ENCODE measurements at regions not wholly inside any gene's neighbourhood (a gene's known extent, or its start where the extent isn't known, plus 50 kb on each side); places are given as distances from the start of the nearest gene placed in this dataset.

DNA sequence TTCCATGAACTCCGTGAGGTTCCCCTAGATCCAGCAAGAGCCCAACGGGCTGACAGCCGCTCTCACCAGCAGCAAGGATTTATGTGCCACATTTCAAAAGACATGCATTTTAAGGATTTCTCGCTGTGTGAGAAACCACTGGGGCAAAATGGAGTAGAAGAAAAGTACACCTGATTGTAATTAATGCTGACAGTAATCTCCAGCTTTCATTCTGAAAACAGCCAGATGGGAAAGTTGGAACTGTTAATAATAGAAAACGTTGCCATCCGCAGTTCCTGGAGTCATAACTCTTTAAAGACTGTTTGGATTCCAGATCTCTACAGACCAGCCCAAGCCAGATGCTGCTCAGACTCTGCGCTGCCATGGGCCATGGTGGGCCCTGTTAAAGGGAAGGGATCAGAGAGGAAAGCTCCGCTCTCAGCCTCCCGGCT is 216.9 kb upstream of the GLI3 start:
- H3K9ac ChIP-seq (ENCODE audit: low read length) = no peak overlapping the region
- no peak overlapping the region for H3K56ac ChIP-seq (ENCODE audit: low read length)
- H4K5ac ChIP-seq (ENCODE audit: low read length) = no peak overlapping the region
- no peak overlapping the region for H2BK120ac ChIP-seq (ENCODE audit: low read depth, low read length)
- no peaks in the 10 kb centered on the region for H3K4me1 ChIP-seq (ENCODE audit: control insufficient read depth, low read depth, low read length)
- H3K27me3 ChIP-seq (ENCODE audit: insufficient read depth, low read length, poor library complexity) = no peaks in the 10 kb centered on the region
- no peak overlapping the region for H2BK5ac ChIP-seq (ENCODE audit: low read length)
- H3K27ac ChIP-seq (ENCODE audit: low read depth, low read length) = no peak overlapping the region
- WGBS (ENCODE audit: extremely low coverage, insufficient coverage, low lambda C conversion rate) = no CpG with 5 or more reads among the region's 9 CpGs
- H3K4me3 ChIP-seq (ENCODE audit: low read length) = no peak overlapping the region
- no peak overlapping the region for H2AK5ac ChIP-seq (ENCODE audit: low read length)
- no peak overlapping the region for H3K4me2 ChIP-seq (ENCODE audit: low read length)
- DNase-seq = no peak
- no peaks in the 10 kb centered on the region for H3K79me2 ChIP-seq (ENCODE audit: control insufficient read depth, insufficient read depth, low read length)
- no peak overlapping the region for H4K8ac ChIP-seq (ENCODE audit: low read depth, low read length)
- H3K23ac ChIP-seq (ENCODE audit: low read length) = no peak overlapping the region
- no peak overlapping the region for H3K18ac ChIP-seq (ENCODE audit: low read length)
- no peaks in the 10 kb centered on the region for H3K36me3 ChIP-seq (ENCODE audit: control insufficient read depth, insufficient read depth, low read length)
- no peaks in the 10 kb centered on the region for H3K79me1 ChIP-seq (ENCODE audit: low read length)
- no peak overlapping the region for H2BK15ac ChIP-seq (replicated peaks; ENCODE audit: low read depth)
- H3K4ac ChIP-seq (ENCODE audit: low read depth, low read length) = no peak overlapping the region

DNA sequence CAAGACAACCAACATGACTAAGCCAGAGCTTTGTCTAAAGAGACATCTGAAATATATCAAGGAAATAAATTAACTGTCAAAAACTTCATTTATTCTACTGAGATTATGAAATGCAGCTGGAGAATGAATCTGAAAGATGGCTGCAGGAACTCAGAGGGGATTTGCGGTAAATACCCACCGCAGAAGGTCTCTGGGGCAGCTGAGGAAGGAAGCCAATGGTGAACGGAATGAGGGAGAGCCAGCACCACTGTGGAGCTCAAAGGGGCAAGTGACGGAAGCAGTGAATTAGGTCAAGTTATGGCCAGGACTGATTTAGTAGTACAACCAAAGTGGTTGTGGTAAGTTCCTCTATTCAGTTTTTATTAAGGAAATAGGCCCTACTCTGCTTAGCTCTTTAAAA is 215.3 kb upstream of the GLI3 start:
- H3K23ac ChIP-seq (ENCODE audit: low read length) = no peak overlapping the region
- no peak overlapping the region for H3K27ac ChIP-seq (ENCODE audit: low read depth, low read length)
- H3K79me1 ChIP-seq (ENCODE audit: low read length) = no peaks in the 10 kb centered on the region
- DNase-seq = no peak
- H3K79me2 ChIP-seq (ENCODE audit: control insufficient read depth, insufficient read depth, low read length) = no peaks in the 10 kb centered on the region
- no peak overlapping the region for H4K8ac ChIP-seq (ENCODE audit: low read depth, low read length)
- WGBS (ENCODE audit: extremely low coverage, insufficient coverage, low lambda C conversion rate) = no CpG with 5 or more reads among the region's 4 CpGs
- H2BK120ac ChIP-seq (ENCODE audit: low read depth, low read length) = no peak overlapping the region
- no peaks in the 10 kb centered on the region for H3K36me3 ChIP-seq (ENCODE audit: control insufficient read depth, insufficient read depth, low read length)
- no peaks in the 10 kb centered on the region for H3K27me3 ChIP-seq (ENCODE audit: insufficient read depth, low read length, poor library complexity)
- H3K4me2 ChIP-seq (ENCODE audit: low read length) = no peak overlapping the region
- H3K4me3 ChIP-seq (ENCODE audit: low read length) = no peak overlapping the region
- H2BK5ac ChIP-seq (ENCODE audit: low read length) = no peak overlapping the region
- no peak overlapping the region for H2AK5ac ChIP-seq (ENCODE audit: low read length)
- H3K4me1 ChIP-seq (ENCODE audit: control insufficient read depth, low read depth, low read length) = no peaks in the 10 kb centered on the region
- H4K5ac ChIP-seq (ENCODE audit: low read length) = no peak overlapping the region
- no peak overlapping the region for H3K9ac ChIP-seq (ENCODE audit: low read length)
- H3K4ac ChIP-seq (ENCODE audit: low read depth, low read length) = no peak overlapping the region
- H2BK15ac ChIP-seq (replicated peaks; ENCODE audit: low read depth) = no peak overlapping the region
- no peak overlapping the region for H3K18ac ChIP-seq (ENCODE audit: low read length)
- no peak overlapping the region for H3K56ac ChIP-seq (ENCODE audit: low read length)

DNA sequence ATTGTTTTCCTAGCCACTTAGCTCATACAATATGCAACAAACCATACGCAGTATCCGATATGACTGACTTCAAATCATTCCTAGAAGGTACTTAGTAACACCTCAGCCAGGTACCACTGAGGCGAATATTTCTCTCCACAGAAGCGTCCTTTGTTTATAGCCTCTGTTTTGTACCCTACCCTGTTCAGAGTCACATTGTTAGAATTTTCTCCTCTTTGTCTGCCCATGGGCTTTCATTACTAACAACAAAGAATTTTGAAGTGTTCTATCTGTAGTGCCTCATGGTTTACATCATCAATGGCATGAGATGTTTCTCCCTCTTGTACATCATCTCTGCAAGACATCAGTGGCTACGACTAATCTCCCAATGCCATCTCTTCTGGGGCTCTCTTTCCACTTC is 212.4 kb upstream of the GLI3 start:
- no peak overlapping the region for H3K9ac ChIP-seq (ENCODE audit: low read length)

DNA sequence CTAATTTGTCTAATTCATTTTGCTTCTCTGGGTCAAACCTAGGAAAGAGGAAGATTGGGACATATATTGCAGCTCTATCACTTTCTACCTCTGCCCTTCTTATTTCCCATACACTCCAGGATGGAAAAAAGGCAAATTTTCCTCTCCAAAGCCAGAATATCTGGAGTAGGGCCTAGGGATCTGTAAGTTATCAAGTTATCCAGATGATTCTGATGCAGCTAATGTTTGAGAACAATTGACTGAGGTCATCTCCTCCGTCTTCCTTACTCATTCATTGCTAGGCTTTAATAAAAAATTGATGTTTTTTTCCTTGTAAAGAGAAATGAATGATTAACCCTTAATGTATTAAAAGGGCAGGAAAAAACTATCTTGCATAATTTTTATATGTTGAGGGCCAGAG is 211.9 kb upstream of the GLI3 start:
- Histone ChIP-seq H3K4me1 (ENCODE audit: control insufficient read depth, low read depth, low read length) (no peaks in the 10 kb centered on the region), H3K27ac (ENCODE audit: low read depth, low read length) (no peak overlapping the region), H3K27me3 (ENCODE audit: insufficient read depth, low read length, poor library complexity) (no peaks in the 10 kb centered on the region), H3K56ac (ENCODE audit: low read length) (no peak overlapping the region), H4K8ac (ENCODE audit: low read depth, low read length) (no peak overlapping the region), H2BK5ac (ENCODE audit: low read length) (no peak overlapping the region), H2BK15ac (replicated peaks; ENCODE audit: low read depth) (no peak overlapping the region), H3K4ac (ENCODE audit: low read depth, low read length) (no peak overlapping the region), H3K36me3 (ENCODE audit: control insufficient read depth, insufficient read depth, low read length) (no peaks in the 10 kb centered on the region), H3K79me2 (ENCODE audit: control insufficient read depth, insufficient read depth, low read length) (no peaks in the 10 kb centered on the region), H3K79me1 (ENCODE audit: low read length) (no peaks in the 10 kb centered on the region), H4K5ac (ENCODE audit: low read length) (no peak overlapping the region), H3K4me3 (ENCODE audit: low read length) (no peak overlapping the region), H3K18ac (ENCODE audit: low read length) (no peak overlapping the region), H2BK120ac (ENCODE audit: low read depth, low read length) (no peak overlapping the region), H3K23ac (ENCODE audit: low read length) (no peak overlapping the region), H3K9ac (ENCODE audit: low read length) (no peak overlapping the region), H2AK5ac (ENCODE audit: low read length) (no peak overlapping the region), H3K4me2 (ENCODE audit: low read length) (no peak overlapping the region)
- DNase-seq = no peak
- WGBS (ENCODE audit: extremely low coverage, insufficient coverage, low lambda C conversion rate) = no CpG with 5 or more reads among the region's 1 CpG

More for the DNA sequence above, 212.4 kb upstream of the GLI3 start:
- no peaks in the 10 kb centered on the region for H3K79me2 ChIP-seq (ENCODE audit: control insufficient read depth, insufficient read depth, low read length)
- H3K18ac ChIP-seq (ENCODE audit: low read length) = no peak overlapping the region
- H3K27ac ChIP-seq (ENCODE audit: low read depth, low read length) = no peak overlapping the region
- no peak overlapping the region for H2BK15ac ChIP-seq (replicated peaks; ENCODE audit: low read depth)
- no peaks in the 10 kb centered on the region for H3K4me1 ChIP-seq (ENCODE audit: control insufficient read depth, low read depth, low read length)
- no peak overlapping the region for H4K8ac ChIP-seq (ENCODE audit: low read depth, low read length)
- no CpG with 5 or more reads among the region's 5 CpGs for WGBS (ENCODE audit: extremely low coverage, insufficient coverage, low lambda C conversion rate)
- no peak overlapping the region for H3K4me3 ChIP-seq (ENCODE audit: low read length)
- H2AK5ac ChIP-seq (ENCODE audit: low read length) = no peak overlapping the region
- no peak overlapping the region for H3K56ac ChIP-seq (ENCODE audit: low read length)
- no peak overlapping the region for H4K5ac ChIP-seq (ENCODE audit: low read length)
- no peaks in the 10 kb centered on the region for H3K27me3 ChIP-seq (ENCODE audit: insufficient read depth, low read length, poor library complexity)
- no peaks in the 10 kb centered on the region for H3K79me1 ChIP-seq (ENCODE audit: low read length)
- no peak overlapping the region for H3K23ac ChIP-seq (ENCODE audit: low read length)
- no peak overlapping the region for H3K4ac ChIP-seq (ENCODE audit: low read depth, low read length)
- H2BK120ac ChIP-seq (ENCODE audit: low read depth, low read length) = no peak overlapping the region
- no peak overlapping the region for H3K4me2 ChIP-seq (ENCODE audit: low read length)
- DNase-seq = no peak
- H2BK5ac ChIP-seq (ENCODE audit: low read length) = no peak overlapping the region
- H3K36me3 ChIP-seq (ENCODE audit: control insufficient read depth, insufficient read depth, low read length) = no peaks in the 10 kb centered on the region

DNA sequence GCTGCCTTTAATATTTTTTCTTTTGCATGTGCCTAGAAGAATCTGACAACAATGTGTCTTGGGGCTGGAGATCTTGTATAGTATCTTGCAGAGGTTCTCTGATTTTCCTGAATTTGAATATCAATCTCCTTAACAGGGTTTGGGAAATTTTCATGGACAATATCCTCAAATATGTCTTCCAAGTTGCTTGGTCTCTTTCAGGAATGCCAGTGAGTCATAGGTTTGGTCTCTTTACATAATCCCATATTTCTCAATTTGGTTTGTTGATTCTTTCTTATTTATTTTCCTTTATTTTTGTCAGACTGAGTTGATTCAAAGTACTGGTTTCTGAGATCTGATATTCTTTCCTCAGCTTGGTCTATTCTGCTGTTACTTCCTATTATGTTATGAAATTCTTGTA is 208.7 kb upstream of the GLI3 start:
- no peak overlapping the region for H2BK15ac ChIP-seq (replicated peaks; ENCODE audit: low read depth)
- H3K27me3 ChIP-seq (ENCODE audit: insufficient read depth, low read length, poor library complexity) = no peaks in the 10 kb centered on the region
- H3K18ac ChIP-seq (ENCODE audit: low read length) = no peak overlapping the region

DNA sequence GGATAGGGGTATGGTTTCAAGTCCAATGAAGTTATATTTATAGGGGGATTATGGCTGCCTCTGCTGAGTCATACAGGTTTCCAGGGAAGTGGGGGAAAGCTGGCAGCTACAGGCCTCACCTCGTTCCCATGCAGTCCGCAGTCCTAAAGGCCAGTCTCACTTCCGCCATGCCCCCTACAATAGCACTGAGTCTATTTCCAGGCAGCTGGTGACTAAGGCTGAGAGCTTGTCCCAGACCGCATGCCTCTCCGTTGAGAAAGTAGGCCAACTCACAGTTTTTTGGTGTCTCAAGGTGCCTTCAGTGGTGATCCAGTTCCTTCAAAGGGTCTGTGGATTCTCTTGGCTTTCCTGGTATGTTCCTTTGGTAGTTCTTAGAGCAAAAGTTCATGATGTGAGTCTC is 203.9 kb upstream of the GLI3 start:
- Histone ChIP-seq H3K23ac (ENCODE audit: low read length) (no peak overlapping the region), H2BK5ac (ENCODE audit: low read length) (no peak overlapping the region), H2BK120ac (ENCODE audit: low read depth, low read length) (no peak overlapping the region), H2AK5ac (ENCODE audit: low read length) (no peak overlapping the region), H3K4me1 (ENCODE audit: control insufficient read depth, low read depth, low read length) (no peaks in the 10 kb centered on the region), H3K36me3 (ENCODE audit: control insufficient read depth, insufficient read depth, low read length) (no peaks in the 10 kb centered on the region), H3K4me2 (ENCODE audit: low read length) (no peak overlapping the region), H3K27me3 (ENCODE audit: insufficient read depth, low read length, poor library complexity) (no peaks in the 10 kb centered on the region), H2BK15ac (replicated peaks; ENCODE audit: low read depth) (no peak overlapping the region), H3K4ac (ENCODE audit: low read depth, low read length) (no peak overlapping the region), H3K56ac (ENCODE audit: low read length) (no peak overlapping the region), H3K9ac (ENCODE audit: low read length) (no peak overlapping the region), H3K18ac (ENCODE audit: low read length) (no peak overlapping the region), H3K79me2 (ENCODE audit: control insufficient read depth, insufficient read depth, low read length) (no peaks in the 10 kb centered on the region), H3K79me1 (ENCODE audit: low read length) (no peaks in the 10 kb centered on the region), H4K8ac (ENCODE audit: low read depth, low read length) (no peak overlapping the region), H4K5ac (ENCODE audit: low read length) (no peak overlapping the region), H3K4me3 (ENCODE audit: low read length) (no peak overlapping the region), H3K27ac (ENCODE audit: low read depth, low read length) (no peak overlapping the region)
- WGBS (ENCODE audit: extremely low coverage, insufficient coverage, low lambda C conversion rate) = no CpG with 5 or more reads among the region's 5 CpGs
- DNase-seq = no peak

More for the DNA sequence above, 208.7 kb upstream of the GLI3 start:
- no peak overlapping the region for H2AK5ac ChIP-seq (ENCODE audit: low read length)
- H3K4me2 ChIP-seq (ENCODE audit: low read length) = no peak overlapping the region
- no peak for DNase-seq
- H3K79me1 ChIP-seq (ENCODE audit: low read length) = no peaks in the 10 kb centered on the region
- H2BK5ac ChIP-seq (ENCODE audit: low read length) = no peak overlapping the region
- H4K5ac ChIP-seq (ENCODE audit: low read length) = no peak overlapping the region
- no peak overlapping the region for H3K9ac ChIP-seq (ENCODE audit: low read length)
- H3K27ac ChIP-seq (ENCODE audit: low read depth, low read length) = no peak overlapping the region
- H3K56ac ChIP-seq (ENCODE audit: low read length) = no peak overlapping the region
- no peak overlapping the region for H3K4ac ChIP-seq (ENCODE audit: low read depth, low read length)
- H3K36me3 ChIP-seq (ENCODE audit: control insufficient read depth, insufficient read depth, low read length) = no peaks in the 10 kb centered on the region
- no peak overlapping the region for H3K4me3 ChIP-seq (ENCODE audit: low read length)
- no peak overlapping the region for H2BK120ac ChIP-seq (ENCODE audit: low read depth, low read length)
- no peak overlapping the region for H4K8ac ChIP-seq (ENCODE audit: low read depth, low read length)
- H3K23ac ChIP-seq (ENCODE audit: low read length) = no peak overlapping the region
- H3K79me2 ChIP-seq (ENCODE audit: control insufficient read depth, insufficient read depth, low read length) = no peaks in the 10 kb centered on the region
- H3K4me1 ChIP-seq (ENCODE audit: control insufficient read depth, low read depth, low read length) = no peaks in the 10 kb centered on the region

Measured in mesendoderm (in vitro differentiated cells).